Peyer's patch (tissue), 4 donors: ENCODE measurements at regions not wholly inside any gene's neighbourhood (a gene's known extent, or its start where the extent isn't known, plus 50 kb on each side); places are given as distances from the start of the nearest gene placed in this dataset.

Source experiments
- DNase-seq, 3 donors: peaks; one replicate each; pipeline ENCODE4 v3.0.0-alpha.2; 2017 to 2019
- H3K27ac ChIP-seq, 4 donors: fragments of 200-600 bp; sonication (generic); one replicate each; pipeline ENCODE4 v1.5.1; 2016 to 2019
- H3K27me3 ChIP-seq, 2 donors: fragments of 200-600 bp; sonication (generic); one replicate each; pipeline ENCODE4 v1.5.1; 2019
- H3K36me3 ChIP-seq, 3 donors: fragments of 200-600 bp; sonication (generic); one replicate each; pipeline ENCODE4 v1.5.1; 2016 to 2019
- H3K4me1 ChIP-seq, 4 donors: fragments of 200-600 bp; sonication (generic); one replicate each; pipeline ENCODE4 v1.5.1; 2016 to 2019
- H3K4me3 ChIP-seq, 4 donors: fragments of 200-600 bp; sonication (generic); 1 replicate in 3 of 4; 2 replicates in 1 of 4; pipeline ENCODE4 v1.5.1; 2016 to 2019; ENCODE audit warnings: mild to moderate bottlenecking in 1 of 4
- H3K9me3 ChIP-seq, 4 donors: fragments of 200-600 bp; sonication (generic); one replicate each; pipeline ENCODE4 v1.5.1; 2016 to 2019; ENCODE audit warnings: mild to moderate bottlenecking in 1 of 4
- POLR2A ChIP-seq, 2 donors: fragments of 450-650 bp; IDR thresholded peaks; one replicate each; pipeline ENCODE4 v1.5.1; 2017; ENCODE audit warnings: antibody characterized with exemption in 2 of 2, mild to moderate bottlenecking in 2 of 2, moderate library complexity in 2 of 2
- TF ChIP-seq, protein P1 (sequence below), 6 experiments: fragments of 450-650 bp in 4 of 6; fragments of 200-600 bp in 2 of 6; sonication (generic) in 1 of 6; IDR thresholded peaks; one replicate each; pipeline ENCODE4 v1.5.1; 2017 to 2019; ENCODE audit warnings: antibody characterized with exemption in 6 of 6, mild to moderate bottlenecking in 3 of 6, moderate library complexity in 1 of 6

- Histone ChIP-seq H3K36me3 (no peaks in the 10 kb centered on the region), H3K4me3 (no peak overlapping the region), H3K27ac (no peak overlapping the region), H3K27me3 (no peaks in the 10 kb centered on the region), H3K9me3 (no peaks in the 10 kb centered on the region), H3K4me1 (no peaks in the 10 kb centered on the region)
- TF ChIP-seq, protein P1, sequence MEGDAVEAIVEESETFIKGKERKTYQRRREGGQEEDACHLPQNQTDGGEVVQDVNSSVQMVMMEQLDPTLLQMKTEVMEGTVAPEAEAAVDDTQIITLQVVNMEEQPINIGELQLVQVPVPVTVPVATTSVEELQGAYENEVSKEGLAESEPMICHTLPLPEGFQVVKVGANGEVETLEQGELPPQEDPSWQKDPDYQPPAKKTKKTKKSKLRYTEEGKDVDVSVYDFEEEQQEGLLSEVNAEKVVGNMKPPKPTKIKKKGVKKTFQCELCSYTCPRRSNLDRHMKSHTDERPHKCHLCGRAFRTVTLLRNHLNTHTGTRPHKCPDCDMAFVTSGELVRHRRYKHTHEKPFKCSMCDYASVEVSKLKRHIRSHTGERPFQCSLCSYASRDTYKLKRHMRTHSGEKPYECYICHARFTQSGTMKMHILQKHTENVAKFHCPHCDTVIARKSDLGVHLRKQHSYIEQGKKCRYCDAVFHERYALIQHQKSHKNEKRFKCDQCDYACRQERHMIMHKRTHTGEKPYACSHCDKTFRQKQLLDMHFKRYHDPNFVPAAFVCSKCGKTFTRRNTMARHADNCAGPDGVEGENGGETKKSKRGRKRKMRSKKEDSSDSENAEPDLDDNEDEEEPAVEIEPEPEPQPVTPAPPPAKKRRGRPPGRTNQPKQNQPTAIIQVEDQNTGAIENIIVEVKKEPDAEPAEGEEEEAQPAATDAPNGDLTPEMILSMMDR (IDR thresholded peaks at IDR 0.05): no peak
- no peak for TF ChIP-seq POLR2A (IDR thresholded peaks at IDR 0.05)
- DNase-seq: no peak
Measured at GRCh38 chr2:150043172-150043500, 444.3 kb downstream of the RND3 start.

DNA sequence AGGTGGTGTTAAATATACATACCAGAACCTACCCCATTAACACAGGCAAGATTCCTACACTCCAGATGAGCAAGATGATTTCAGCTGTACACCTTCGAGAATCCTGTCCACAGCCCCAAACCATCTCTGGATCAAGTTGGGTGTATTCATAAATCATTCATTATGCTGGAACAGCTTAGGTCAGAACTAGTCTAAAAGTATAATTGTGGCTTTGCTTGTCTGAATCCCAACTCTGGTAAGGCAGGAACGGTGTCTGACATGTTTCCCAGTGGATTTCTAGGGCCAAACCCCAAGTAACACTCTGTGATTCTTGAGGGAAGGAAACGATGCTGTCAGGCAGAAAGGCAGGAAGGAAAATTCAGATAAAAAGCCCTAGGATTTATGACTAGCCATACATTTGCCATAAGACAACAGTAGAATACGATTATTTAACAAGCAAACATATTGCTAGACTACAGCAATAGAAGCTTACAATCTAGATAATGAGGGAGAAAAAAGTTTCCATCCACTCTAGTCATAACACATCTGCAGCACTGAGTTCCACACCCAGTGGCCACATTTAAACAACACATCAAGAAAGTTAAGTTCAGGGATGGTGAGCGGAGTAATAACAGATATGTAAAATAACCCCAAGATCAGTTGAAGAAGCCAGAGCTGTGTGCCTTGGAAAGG, 444.8 kb downstream of the RND3 start:
- no peak overlapping the region for H3K27ac ChIP-seq
- DNase-seq: no peak
- H3K9me3 ChIP-seq: no peaks in the 10 kb centered on the region
- no peaks in the 10 kb centered on the region for H3K4me1 ChIP-seq
- H3K27me3 ChIP-seq: no peaks in the 10 kb centered on the region
- no peaks in the 10 kb centered on the region for H3K36me3 ChIP-seq
- no peak for TF ChIP-seq POLR2A (IDR thresholded peaks at IDR 0.05)
- TF ChIP-seq, protein P1 (IDR thresholded peaks at IDR 0.05): no peak
- H3K4me3 ChIP-seq: no peak overlapping the region

- Histone ChIP-seq H3K9me3 (no peaks in the 10 kb centered on the region), H3K4me1 (no peaks in the 10 kb centered on the region), H3K4me3 (no peak overlapping the region), H3K27ac (no peak overlapping the region), H3K36me3 (no peaks in the 10 kb centered on the region), H3K27me3 (no peaks in the 10 kb centered on the region)
- DNase-seq: no peak
- TF ChIP-seq POLR2A (IDR thresholded peaks at IDR 0.05): no peak
- TF ChIP-seq, protein P1 (IDR thresholded peaks at IDR 0.05): no peak
Measured at GRCh38 chr2:150041722-150042425, 445.6 kb downstream of the RND3 start.

- no peak for DNase-seq
- no peaks in the 10 kb centered on the region for H3K36me3 ChIP-seq
- H3K4me3 ChIP-seq: no peak overlapping the region
- no peaks in the 10 kb centered on the region for H3K9me3 ChIP-seq
- H3K4me1 ChIP-seq: no peaks in the 10 kb centered on the region
- no peak for TF ChIP-seq POLR2A (IDR thresholded peaks at IDR 0.05)
- TF ChIP-seq, protein P1 (IDR thresholded peaks at IDR 0.05): no peak
- no peak overlapping the region for H3K27ac ChIP-seq
- H3K27me3 ChIP-seq: no peaks in the 10 kb centered on the region
Measured at GRCh38 chr2:150036622-150037021, 449.0 kb upstream of the MMADHC start.

- Histone ChIP-seq H3K4me1 (no peaks in the 10 kb centered on the region), H3K27me3 (no peaks in the 10 kb centered on the region), H3K36me3 (no peaks in the 10 kb centered on the region), H3K9me3 (no peaks in the 10 kb centered on the region), H3K27ac (no peak overlapping the region), H3K4me3 (no peak overlapping the region)
- no peak for TF ChIP-seq POLR2A (IDR thresholded peaks at IDR 0.05)
- TF ChIP-seq, protein P1 (IDR thresholded peaks at IDR 0.05): no peak
- no peak for DNase-seq
Measured at GRCh38 chr2:150034665-150035064, 447.1 kb upstream of the MMADHC start.
